Peyer's patch (tissue), 4 donors: ENCODE measurements at regions not wholly inside any gene's neighbourhood (a gene's known extent, or its start where the extent isn't known, plus 50 kb on each side); places are given as distances from the start of the nearest gene placed in this dataset.

ENCODE experiments used
- DNase-seq, 3 donors: peaks; one replicate each; pipeline ENCODE4 v3.0.0-alpha.2; 2017 to 2019
- H3K27ac ChIP-seq, 4 donors: fragments of 200-600 bp; sonication (generic); one replicate each; pipeline ENCODE4 v1.5.1; 2016 to 2019
- H3K27me3 ChIP-seq, 2 donors: fragments of 200-600 bp; sonication (generic); one replicate each; pipeline ENCODE4 v1.5.1; 2019
- H3K36me3 ChIP-seq, 3 donors: fragments of 200-600 bp; sonication (generic); one replicate each; pipeline ENCODE4 v1.5.1; 2016 to 2019
- H3K4me1 ChIP-seq, 4 donors: fragments of 200-600 bp; sonication (generic); one replicate each; pipeline ENCODE4 v1.5.1; 2016 to 2019
- H3K4me3 ChIP-seq, 4 donors: fragments of 200-600 bp; sonication (generic); 1 replicate in 3 of 4; 2 replicates in 1 of 4; pipeline ENCODE4 v1.5.1; 2016 to 2019; ENCODE audit warnings: mild to moderate bottlenecking in 1 of 4
- H3K9me3 ChIP-seq, 4 donors: fragments of 200-600 bp; sonication (generic); one replicate each; pipeline ENCODE4 v1.5.1; 2016 to 2019; ENCODE audit warnings: mild to moderate bottlenecking in 1 of 4
- CTCF ChIP-seq, 6 experiments: fragments of 450-650 bp in 4 of 6; fragments of 200-600 bp in 2 of 6; sonication (generic) in 1 of 6; IDR thresholded peaks; one replicate each; pipeline ENCODE4 v1.5.1; 2017 to 2019; ENCODE audit warnings: antibody characterized with exemption in 6 of 6, mild to moderate bottlenecking in 3 of 6, moderate library complexity in 1 of 6
- POLR2A ChIP-seq, 2 donors: fragments of 450-650 bp; IDR thresholded peaks; one replicate each; pipeline ENCODE4 v1.5.1; 2017; ENCODE audit warnings: antibody characterized with exemption in 2 of 2, mild to moderate bottlenecking in 2 of 2, moderate library complexity in 2 of 2

GRCh38 chr5:89016741-89017303, 133.8 kb upstream of the MEF2C start:
- H3K4me1 ChIP-seq = no peaks in the 10 kb centered on the region
- no peaks in the 10 kb centered on the region for H3K27me3 ChIP-seq
- no peak overlapping the region for H3K4me3 ChIP-seq
- TF ChIP-seq CTCF (IDR thresholded peaks at IDR 0.05) (no peak), POLR2A (IDR thresholded peaks at IDR 0.05) (no peak)
- no peaks in the 10 kb centered on the region for H3K36me3 ChIP-seq
- H3K9me3 ChIP-seq = no peaks in the 10 kb centered on the region
- DNase-seq = no peak
- no peak overlapping the region for H3K27ac ChIP-seq

GRCh38 chr5:89015409-89015808, 132.4 kb upstream of the MEF2C start:
- DNase-seq = no peak
- Histone ChIP-seq H3K27me3 (no peaks in the 10 kb centered on the region), H3K4me1 (no peaks in the 10 kb centered on the region), H3K9me3 (no peaks in the 10 kb centered on the region), H3K4me3 (no peak overlapping the region), H3K27ac (no peak overlapping the region), H3K36me3 (no peaks in the 10 kb centered on the region)
- TF ChIP-seq POLR2A (IDR thresholded peaks at IDR 0.05) = no peak
- TF ChIP-seq CTCF (IDR thresholded peaks at IDR 0.05) = no peak

- no peak for DNase-seq
- Histone ChIP-seq H3K9me3 (no peaks in the 10 kb centered on the region), H3K27me3 (no peaks in the 10 kb centered on the region), H3K36me3 (peaks cover 0 to 3% (median 0%) of the 10 kb centered on the region in 3 donors), H3K27ac (no peak overlapping the region), H3K4me1 (no peaks in the 10 kb centered on the region), H3K4me3 (no peak overlapping the region)
- TF ChIP-seq CTCF (IDR thresholded peaks at IDR 0.05) (no peak), POLR2A (IDR thresholded peaks at IDR 0.05) (no peak)
These were observed 129.1 kb upstream of the MEF2C start for GRCh38 chr5:89011778-89012711.

- DNase-seq = no peak
- Histone ChIP-seq H3K27ac (no peak overlapping the region), H3K4me3 (no peak overlapping the region), H3K36me3 (peaks cover 0 to 3% (median 0%) of the 10 kb centered on the region in 3 donors), H3K4me1 (no peaks in the 10 kb centered on the region), H3K9me3 (no peaks in the 10 kb centered on the region), H3K27me3 (no peaks in the 10 kb centered on the region)
- no peak for TF ChIP-seq CTCF (IDR thresholded peaks at IDR 0.05)
- TF ChIP-seq POLR2A (IDR thresholded peaks at IDR 0.05) = no peak
These were observed 127.5 kb upstream of the MEF2C start for GRCh38 chr5:89010512-89010911.

GRCh38 chr5:89008291-89008690, 125.3 kb upstream of the MEF2C start:
- H3K4me3 ChIP-seq = no peak overlapping the region
- no peaks in the 10 kb centered on the region for H3K4me1 ChIP-seq
- no peaks in the 10 kb centered on the region for H3K27me3 ChIP-seq
- DNase-seq = no peak
- H3K36me3 ChIP-seq = peaks cover 0 to 3% (median 0%) of the 10 kb centered on the region in 3 donors
- TF ChIP-seq CTCF (IDR thresholded peaks at IDR 0.05) = no peak
- TF ChIP-seq POLR2A (IDR thresholded peaks at IDR 0.05) = no peak
- H3K27ac ChIP-seq = no peak overlapping the region
- no peaks in the 10 kb centered on the region for H3K9me3 ChIP-seq
